HEK293 (cell line): ENCODE measurements at regions not wholly inside any gene's neighbourhood (a gene's known extent, or its start where the extent isn't known, plus 50 kb on each side); places are given as distances from the start of the nearest gene placed in this dataset.

Source experiments
- CTCF ChIA-PET: fragments of 350-600 bp; formaldehyde crosslinking; extraction: SDS; loops from one replicate; lab custom pipeline; 2021; ENCODE audit warnings: antibody characterized with exemption; lab: Yijun Ruan, JAX
- POLR2A ChIA-PET: fragments of 300-600 bp; formaldehyde crosslinking; extraction: SDS; loops from one replicate; lab custom pipeline; 2020; ENCODE audit warnings: antibody characterized with exemption, inconsistent platforms; lab: Yijun Ruan, JAX
- H3K27ac ChIP-seq: fragments of 200-500 bp; sonication (Bioruptor generic); 2 replicates; pipeline ENCODE4 v1.5.1; 2014; ENCODE audit warnings: low read depth, low read length, control low read depth, inconsistent platforms; ENCODE audit errors: extremely low read depth
- H3K36me3 ChIP-seq, 2 experiments: fragments of 200-500 bp in 1 of 2; sonication (Bioruptor generic) in 1 of 2; 1 replicate in 1 of 2; 2 replicates in 1 of 2; pipeline ENCODE4 v1.5.1; 2014 to 2017; ENCODE audit warnings: inconsistent platforms in 2 of 2, low read length in 2 of 2; ENCODE audit not compliant: control insufficient read depth in 2 of 2, insufficient read depth in 1 of 2
- H3K4me1 ChIP-seq: fragments of 200-500 bp; sonication (Bioruptor generic); 2 replicates; pipeline ENCODE4 v1.5.1; 2014; ENCODE audit warnings: mild to moderate bottlenecking, low read length, inconsistent platforms; ENCODE audit not compliant: control insufficient read depth, insufficient read depth
- H3K4me3 ChIP-seq: 2 replicates; pipeline ENCODE4 v1.5.1; 2011; ENCODE audit warnings: low read depth, mild to moderate bottlenecking, control low read depth, low read length, moderate library complexity
- H3K9me3 ChIP-seq: fragments of 200-500 bp; sonication (Bioruptor generic); 2 replicates; pipeline ENCODE4 v1.5.1; 2014; ENCODE audit warnings: low read depth, low read length, inconsistent platforms; ENCODE audit not compliant: control insufficient read depth, insufficient read depth
- FEZF1 ChIP-seq: fragments of 450-650 bp; formaldehyde crosslinking; IDR thresholded peaks from 2 replicates; pipeline ENCODE4 v1.5.1; 2016; ENCODE audit warnings: missing biosample characterization, missing genetic modification characterization
- KLF7 ChIP-seq: fragments of 450-650 bp; formaldehyde crosslinking; IDR thresholded peaks from 2 replicates; pipeline ENCODE4 v1.5.1; 2016; ENCODE audit warnings: missing biosample characterization, missing genetic modification characterization, borderline replicate concordance
- OVOL3 ChIP-seq: fragments of 450-650 bp; formaldehyde crosslinking; IDR thresholded peaks from 2 replicates; pipeline ENCODE4 v1.5.1; 2016; ENCODE audit warnings: missing biosample characterization, missing genetic modification characterization
- ZBTB48 ChIP-seq: fragments of 450-650 bp; formaldehyde crosslinking; IDR thresholded peaks from 2 replicates; pipeline ENCODE4 v1.5.1; 2016; ENCODE audit warnings: missing biosample characterization, missing genetic modification characterization
- ZBTB7A ChIP-seq: fragments of 450-650 bp; formaldehyde crosslinking; IDR thresholded peaks from 2 replicates; pipeline ENCODE4 v1.5.1; 2016; ENCODE audit warnings: low read depth, missing biosample characterization, missing genetic modification characterization
- ZNF146 ChIP-seq: fragments of 450-650 bp; formaldehyde crosslinking; IDR thresholded peaks from 2 replicates; pipeline ENCODE4 v1.5.1; 2016; ENCODE audit warnings: missing biosample characterization, missing genetic modification characterization
- ZNF16 ChIP-seq: fragments of 450-650 bp; formaldehyde crosslinking; IDR thresholded peaks from 2 replicates; pipeline ENCODE4 v1.5.1; 2016; ENCODE audit warnings: low read depth, missing biosample characterization, missing genetic modification characterization
- ZNF19 ChIP-seq: fragments of 450-650 bp; formaldehyde crosslinking; IDR thresholded peaks from 2 replicates; pipeline ENCODE4; 2016; ENCODE audit warnings: missing biosample characterization, missing genetic modification characterization, low read depth
- ZNF248 ChIP-seq: fragments of 450-650 bp; formaldehyde crosslinking; IDR thresholded peaks from 2 replicates; pipeline ENCODE4 v1.5.1; 2017; ENCODE audit warnings: missing biosample characterization, missing genetic modification characterization
- ZNF341 ChIP-seq: fragments of 450-650 bp; formaldehyde crosslinking; IDR thresholded peaks from 2 replicates; pipeline ENCODE4; 2016; ENCODE audit warnings: low read depth, missing biosample characterization, missing genetic modification characterization
- ZNF350 ChIP-seq: fragments of 450-650 bp; formaldehyde crosslinking; IDR thresholded peaks from 2 replicates; pipeline ENCODE4 v1.5.0; 2017; ENCODE audit warnings: missing biosample characterization, mild to moderate bottlenecking, missing genetic modification characterization
- ZNF48 ChIP-seq: fragments of 450-650 bp; formaldehyde crosslinking; IDR thresholded peaks from 2 replicates; pipeline ENCODE4 v1.5.1; 2016; ENCODE audit warnings: missing biosample characterization, missing genetic modification characterization
- ZNF548 ChIP-seq: fragments of 450-650 bp; formaldehyde crosslinking; IDR thresholded peaks from 2 replicates; pipeline ENCODE4 v1.5.1; 2016; ENCODE audit warnings: missing biosample characterization, missing genetic modification characterization
- ZNF560 ChIP-seq: fragments of 450-650 bp; formaldehyde crosslinking; IDR thresholded peaks from 2 replicates; pipeline ENCODE4 v1.5.1; 2017; ENCODE audit warnings: missing biosample characterization, missing genetic modification characterization, borderline replicate concordance
- ZNF677 ChIP-seq: fragments of 450-650 bp; IDR thresholded peaks from 2 replicates; pipeline ENCODE4 v1.5.0; 2018; ENCODE audit warnings: missing biosample characterization, mild to moderate bottlenecking, missing genetic modification characterization, moderate library complexity
- ZSCAN30 ChIP-seq: fragments of 450-650 bp; IDR thresholded peaks from 2 replicates; pipeline ENCODE4 v1.5.1; 2018; ENCODE audit warnings: missing biosample characterization, mild to moderate bottlenecking, missing genetic modification characterization, moderate library complexity
- TF ChIP-seq, protein P1 (sequence below): fragments of 450-650 bp; formaldehyde crosslinking; IDR thresholded peaks from 2 replicates; pipeline ENCODE4 v1.5.1; 2016; ENCODE audit warnings: missing biosample characterization, missing genetic modification characterization
- TF ChIP-seq, protein P2 (sequence below): fragments of 450-650 bp; formaldehyde crosslinking; IDR thresholded peaks from 2 replicates; pipeline ENCODE4 v1.5.1; 2017; ENCODE audit warnings: missing biosample characterization, mild to moderate bottlenecking, missing genetic modification characterization, moderate library complexity
- TF ChIP-seq, protein P3 (sequence below): fragments of 450-650 bp; formaldehyde crosslinking; IDR thresholded peaks from 2 replicates; pipeline ENCODE4 v1.5.1; 2016; ENCODE audit warnings: missing biosample characterization, missing genetic modification characterization, borderline replicate concordance
- TF ChIP-seq, protein P4 (sequence below): fragments of 450-650 bp; formaldehyde crosslinking; IDR thresholded peaks from 2 replicates; pipeline ENCODE4 v1.5.1; 2016; ENCODE audit warnings: missing biosample characterization, missing genetic modification characterization

GRCh38 chr10:8985651-8986050, 931.2 kb downstream of the GATA3 start:
- H3K4me1 ChIP-seq = 0 out of 2 replicates have a peak, but pooled peaks cover 2% of the 10 kb centered on the region
- no peak for TF ChIP-seq ZBTB7A (tag by site-specific recombination)
- TF ChIP-seq KLF7 (tag by site-specific recombination) = no peak
- TF ChIP-seq, protein P1, sequence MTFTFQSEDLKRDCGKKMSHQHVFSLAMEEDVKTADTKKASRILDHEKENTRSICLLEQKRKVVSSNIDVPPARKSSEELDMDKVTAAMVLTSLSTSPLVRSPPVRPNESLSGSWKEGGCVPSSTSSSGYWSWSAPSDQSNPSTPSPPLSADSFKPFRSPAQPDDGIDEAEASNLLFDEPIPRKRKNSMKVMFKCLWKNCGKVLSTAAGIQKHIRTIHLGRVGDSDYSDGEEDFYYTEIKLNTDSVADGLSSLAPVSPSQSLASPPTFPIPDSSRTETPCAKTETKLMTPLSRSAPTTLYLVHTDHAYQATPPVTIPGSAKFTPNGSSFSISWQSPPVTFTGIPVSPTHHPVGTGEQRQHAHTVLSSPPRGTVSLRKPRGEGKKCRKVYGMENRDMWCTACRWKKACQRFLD (tag by site-specific recombination) = no peak
- no peak for TF ChIP-seq ZNF146 (tag by site-specific recombination)
- no peak for TF ChIP-seq ZNF548 (tag by site-specific recombination)
- TF ChIP-seq ZBTB48 = no peak
- no peak for TF ChIP-seq ZNF341 (tag by site-specific recombination)
- no peak for TF ChIP-seq FEZF1 (tag by site-specific recombination)
- TF ChIP-seq, protein P2, sequence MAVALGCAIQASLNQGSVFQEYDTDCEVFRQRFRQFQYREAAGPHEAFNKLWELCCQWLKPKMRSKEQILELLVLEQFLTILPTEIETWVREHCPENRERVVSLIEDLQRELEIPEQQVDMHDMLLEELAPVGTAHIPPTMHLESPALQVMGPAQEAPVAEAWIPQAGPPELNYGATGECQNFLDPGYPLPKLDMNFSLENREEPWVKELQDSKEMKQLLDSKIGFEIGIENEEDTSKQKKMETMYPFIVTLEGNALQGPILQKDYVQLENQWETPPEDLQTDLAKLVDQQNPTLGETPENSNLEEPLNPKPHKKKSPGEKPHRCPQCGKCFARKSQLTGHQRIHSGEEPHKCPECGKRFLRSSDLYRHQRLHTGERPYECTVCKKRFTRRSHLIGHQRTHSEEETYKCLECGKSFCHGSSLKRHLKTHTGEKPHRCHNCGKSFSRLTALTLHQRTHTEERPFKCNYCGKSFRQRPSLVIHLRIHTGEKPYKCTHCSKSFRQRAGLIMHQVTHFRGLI (tag by site-specific recombination) = no peak
- TF ChIP-seq ZNF48 (tag by site-specific recombination) = no peak
- TF ChIP-seq ZNF350 (tag by site-specific recombination) = no peak
- TF ChIP-seq ZSCAN30 (tag by site-specific recombination) = no peak
- TF ChIP-seq, protein P3, sequence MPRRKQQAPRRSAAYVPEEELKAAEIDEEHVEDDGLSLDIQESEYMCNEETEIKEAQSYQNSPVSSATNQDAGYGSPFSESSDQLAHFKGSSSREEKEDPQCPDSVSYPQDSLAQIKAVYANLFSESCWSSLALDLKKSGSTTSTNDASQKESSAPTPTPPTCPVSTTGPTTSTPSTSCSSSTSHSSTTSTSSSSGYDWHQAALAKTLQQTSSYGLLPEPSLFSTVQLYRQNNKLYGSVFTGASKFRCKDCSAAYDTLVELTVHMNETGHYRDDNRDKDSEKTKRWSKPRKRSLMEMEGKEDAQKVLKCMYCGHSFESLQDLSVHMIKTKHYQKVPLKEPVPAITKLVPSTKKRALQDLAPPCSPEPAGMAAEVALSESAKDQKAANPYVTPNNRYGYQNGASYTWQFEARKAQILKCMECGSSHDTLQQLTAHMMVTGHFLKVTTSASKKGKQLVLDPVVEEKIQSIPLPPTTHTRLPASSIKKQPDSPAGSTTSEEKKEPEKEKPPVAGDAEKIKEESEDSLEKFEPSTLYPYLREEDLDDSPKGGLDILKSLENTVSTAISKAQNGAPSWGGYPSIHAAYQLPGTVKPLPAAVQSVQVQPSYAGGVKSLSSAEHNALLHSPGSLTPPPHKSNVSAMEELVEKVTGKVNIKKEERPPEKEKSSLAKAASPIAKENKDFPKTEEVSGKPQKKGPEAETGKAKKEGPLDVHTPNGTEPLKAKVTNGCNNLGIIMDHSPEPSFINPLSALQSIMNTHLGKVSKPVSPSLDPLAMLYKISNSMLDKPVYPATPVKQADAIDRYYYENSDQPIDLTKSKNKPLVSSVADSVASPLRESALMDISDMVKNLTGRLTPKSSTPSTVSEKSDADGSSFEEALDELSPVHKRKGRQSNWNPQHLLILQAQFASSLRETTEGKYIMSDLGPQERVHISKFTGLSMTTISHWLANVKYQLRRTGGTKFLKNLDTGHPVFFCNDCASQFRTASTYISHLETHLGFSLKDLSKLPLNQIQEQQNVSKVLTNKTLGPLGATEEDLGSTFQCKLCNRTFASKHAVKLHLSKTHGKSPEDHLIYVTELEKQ (tag by site-specific recombination) = no peak
- TF ChIP-seq ZNF248 (tag by site-specific recombination) = no peak
- TF ChIP-seq, protein P4, sequence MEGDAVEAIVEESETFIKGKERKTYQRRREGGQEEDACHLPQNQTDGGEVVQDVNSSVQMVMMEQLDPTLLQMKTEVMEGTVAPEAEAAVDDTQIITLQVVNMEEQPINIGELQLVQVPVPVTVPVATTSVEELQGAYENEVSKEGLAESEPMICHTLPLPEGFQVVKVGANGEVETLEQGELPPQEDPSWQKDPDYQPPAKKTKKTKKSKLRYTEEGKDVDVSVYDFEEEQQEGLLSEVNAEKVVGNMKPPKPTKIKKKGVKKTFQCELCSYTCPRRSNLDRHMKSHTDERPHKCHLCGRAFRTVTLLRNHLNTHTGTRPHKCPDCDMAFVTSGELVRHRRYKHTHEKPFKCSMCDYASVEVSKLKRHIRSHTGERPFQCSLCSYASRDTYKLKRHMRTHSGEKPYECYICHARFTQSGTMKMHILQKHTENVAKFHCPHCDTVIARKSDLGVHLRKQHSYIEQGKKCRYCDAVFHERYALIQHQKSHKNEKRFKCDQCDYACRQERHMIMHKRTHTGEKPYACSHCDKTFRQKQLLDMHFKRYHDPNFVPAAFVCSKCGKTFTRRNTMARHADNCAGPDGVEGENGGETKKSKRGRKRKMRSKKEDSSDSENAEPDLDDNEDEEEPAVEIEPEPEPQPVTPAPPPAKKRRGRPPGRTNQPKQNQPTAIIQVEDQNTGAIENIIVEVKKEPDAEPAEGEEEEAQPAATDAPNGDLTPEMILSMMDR = no peak
- no peak for TF ChIP-seq ZNF19 (tag by site-specific recombination)
- TF ChIP-seq ZNF677 = no peak
- TF ChIP-seq ZNF560 = no peak
- no peak for TF ChIP-seq ZNF16 (tag by site-specific recombination)
- TF ChIP-seq OVOL3 (tag by site-specific recombination) = no peak
- ChIA-PET CTCF (no interaction called here), POLR2A (no interaction called here)
- H3K36me3 ChIP-seq = no peaks in the 10 kb centered on the region
- no peaks in the 10 kb centered on the region for H3K9me3 ChIP-seq
- no peak overlapping the region for H3K4me3 ChIP-seq
- H3K27ac ChIP-seq = no peak overlapping the region
